Prostate gland (tissue), 2 donors: ENCODE measurements at regions not wholly inside any gene's neighbourhood (a gene's known extent, or its start where the extent isn't known, plus 50 kb on each side); places are given as distances from the start of the nearest gene placed in this dataset.

Source experiments
- DNase-seq: peaks from one replicate; pipeline ENCODE4 v3.0.0-alpha.2; 2019; ENCODE audit warnings: low spot score
- H3K27ac ChIP-seq, 2 donors: fragments of 200-600 bp; sonication (generic); 2 replicates each; pipeline ENCODE4 v1.5.1; 2017 to 2019
- H3K27me3 ChIP-seq: fragments of 200-600 bp; sonication (generic); replicated peaks from 2 replicates; pipeline ENCODE4 v1.5.1; 2019; ENCODE audit not compliant: insufficient read depth
- H3K36me3 ChIP-seq, 2 donors: fragments of 200-600 bp; sonication (generic); 1 replicate in 1 of 2; 2 replicates in 1 of 2; pipeline versions ENCODE4 v1.5.1 to v1.8.1; 2017 to 2019
- H3K4me1 ChIP-seq: fragments of 200-600 bp; sonication (generic); replicated peaks from 2 replicates; pipeline ENCODE4 v1.5.1; 2019
- H3K4me3 ChIP-seq, 2 donors: fragments of 200-600 bp; sonication (generic); 2 replicates each; pipeline ENCODE4 v1.5.1; 2017 to 2019
- H3K9me3 ChIP-seq: fragments of 200-600 bp; sonication (generic); 2 replicates; pipeline ENCODE4 v1.5.1; 2017
- CTCF ChIP-seq, 4 experiments: fragments of 200-600 bp in 2 of 4; fragments of 450-650 bp in 2 of 4; sonication (generic) in 2 of 4; IDR thresholded peaks; 1 replicate in 3 of 4; 2 replicates in 1 of 4; pipeline ENCODE4 v1.5.1; 2016 to 2019; ENCODE audit warnings: antibody characterized with exemption in 4 of 4, mild to moderate bottlenecking in 2 of 4, moderate library complexity in 2 of 4
- POLR2A ChIP-seq: fragments of 450-650 bp; IDR thresholded peaks from one replicate; pipeline ENCODE4 v1.6.1; 2016; ENCODE audit warnings: antibody characterized with exemption, mild to moderate bottlenecking
- POLR2AphosphoS5 ChIP-seq: sonication (generic); formaldehyde crosslinking; IDR thresholded peaks from one replicate; pipeline ENCODE4 v1.6.1; 2017; ENCODE audit warnings: antibody characterized with exemption
- WGBS: methylation state at CpG from one replicate; pipeline ENCODE4 v1.1.5; 2018; 5-methylcytosine and 5-hydroxymethylcytosine counted together
- intact Hi-C: fragments of 100-400 bp; cut with DNase I; formaldehyde crosslinking; loops from one replicate; pipeline ENCODE4 v1.14.2; 2022

- 89% methylated on average over 2 of the region's 2 CpGs for WGBS
- no peak for DNase-seq
- TF ChIP-seq CTCF (IDR thresholded peaks at IDR 0.05): no peak
- no peak for TF ChIP-seq POLR2AphosphoS5
- no peak for TF ChIP-seq POLR2A
- no peaks in the 10 kb centered on the region for H3K36me3 ChIP-seq
- H3K27me3 ChIP-seq: no peaks in the 10 kb centered on the region
- H3K9me3 ChIP-seq: no peaks in the 10 kb centered on the region
- intact Hi-C loops: no loop called here
- H3K4me1 ChIP-seq: no peaks in the 10 kb centered on the region
- no peak overlapping the region for H3K4me3 ChIP-seq
- no peak overlapping the region for H3K27ac ChIP-seq
These were observed 60.2 kb upstream of the SPTLC1 start for GRCh38 chr9:92175441-92175840.

- H3K27ac ChIP-seq: no peak overlapping the region
- no peaks in the 10 kb centered on the region for H3K36me3 ChIP-seq
- no peaks in the 10 kb centered on the region for H3K27me3 ChIP-seq
- H3K4me1 ChIP-seq: no peaks in the 10 kb centered on the region
- 95% methylated on average over 7 of the region's 7 CpGs for WGBS
- intact Hi-C loops: no loop called here
- TF ChIP-seq CTCF (IDR thresholded peaks at IDR 0.05) (no peak), POLR2AphosphoS5 (no peak), POLR2A (no peak)
- no peak for DNase-seq
- no peak overlapping the region for H3K4me3 ChIP-seq
- H3K9me3 ChIP-seq: no peaks in the 10 kb centered on the region
These were observed 58.1 kb upstream of the SPTLC1 start for GRCh38 chr9:92173318-92173717.

DNA sequence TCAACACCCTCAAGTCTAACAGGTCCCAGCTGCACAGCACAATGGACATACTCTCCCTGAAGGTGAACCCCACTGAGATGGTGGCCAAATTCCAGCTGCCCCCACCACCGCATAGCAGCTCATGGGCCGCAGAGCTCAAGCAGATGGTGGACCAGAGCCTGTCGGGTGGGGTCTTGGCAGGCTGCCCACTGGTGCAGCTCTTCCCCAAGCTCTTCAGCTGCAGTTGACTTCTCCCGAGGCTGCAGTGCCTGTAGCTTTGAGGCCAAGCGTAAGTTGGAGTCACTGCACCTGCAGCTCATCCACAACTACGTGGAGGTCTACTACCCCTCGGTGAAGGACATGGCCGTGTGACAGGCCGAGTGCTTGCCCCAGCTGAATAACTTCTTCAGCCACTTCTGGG lies 56.6 kb upstream of the SPTLC1 start:
- TF ChIP-seq POLR2A (no peak), POLR2AphosphoS5 (no peak), CTCF (IDR thresholded peaks at IDR 0.05) (no peak)
- intact Hi-C loops: no loop called here

GRCh38 chr9:92171281-92171680 lies 56.1 kb upstream of the SPTLC1 start:
- WGBS: 89% methylated on average over 3 of the region's 3 CpGs
- intact Hi-C loops: no loop called here
- Histone ChIP-seq H3K27me3 (no peaks in the 10 kb centered on the region), H3K27ac (no peak overlapping the region), H3K36me3 (no peaks in the 10 kb centered on the region), H3K9me3 (no peaks in the 10 kb centered on the region), H3K4me3 (no peak overlapping the region), H3K4me1 (no peaks in the 10 kb centered on the region)
- no peak for DNase-seq
- TF ChIP-seq CTCF (IDR thresholded peaks at IDR 0.05): no peak
- TF ChIP-seq POLR2A: no peak
- no peak for TF ChIP-seq POLR2AphosphoS5

More for the DNA sequence above, 56.6 kb upstream of the SPTLC1 start:
- DNase-seq: no peak
- WGBS: 92% methylated on average over 9 of the region's 9 CpGs
- H3K27ac ChIP-seq: no peak overlapping the region
- H3K36me3 ChIP-seq: no peaks in the 10 kb centered on the region
- no peaks in the 10 kb centered on the region for H3K9me3 ChIP-seq
- no peak overlapping the region for H3K4me3 ChIP-seq
- no peaks in the 10 kb centered on the region for H3K4me1 ChIP-seq
- no peaks in the 10 kb centered on the region for H3K27me3 ChIP-seq

GRCh38 chr9:92170848-92171247 lies 55.6 kb upstream of the SPTLC1 start:
- Histone ChIP-seq H3K27ac (no peak overlapping the region), H3K36me3 (no peaks in the 10 kb centered on the region), H3K4me3 (no peak overlapping the region), H3K4me1 (no peaks in the 10 kb centered on the region), H3K9me3 (no peaks in the 10 kb centered on the region), H3K27me3 (no peaks in the 10 kb centered on the region)
- intact Hi-C loops: no loop called here
- WGBS: 23% methylated on average over 9 of the region's 9 CpGs
- DNase-seq: no peak
- TF ChIP-seq CTCF (IDR thresholded peaks at IDR 0.05): no peak
- TF ChIP-seq POLR2AphosphoS5: no peak
- TF ChIP-seq POLR2A: no peak
